ENCODE measurements at regions not wholly inside any gene's neighbourhood (a gene's known extent, or its start where the extent isn't known, plus 50 kb on each side); places are given as distances from the start of the nearest gene placed in this dataset.

- TF ChIP-seq NFIC (IDR thresholded peaks at IDR 0.05) (no peak), ZNF212 (CRISPR knock-in tag; IDR thresholded peaks at IDR 0.05) (no peak), ZNF311 (CRISPR knock-in tag; IDR thresholded peaks at IDR 0.05) (no peak)
These were observed 415.1 kb upstream of the ADAMTSL1 start (continued) for GRCh38 chr9:18058564-18059442.

GRCh38 chr9:18059447-18059846 is 414.5 kb upstream of the ADAMTSL1 start:
- Histone ChIP-seq H3K36me3 (ENCODE audit: control insufficient read depth, insufficient read depth, low read length) (no peaks in the 10 kb centered on the region), H3K9me3 (replicated peaks; ENCODE audit: control insufficient read depth, insufficient read depth, low read depth, low read length) (no peaks in the 10 kb centered on the region), H3K79me2 (ENCODE audit: control insufficient read depth, insufficient read depth, low read length) (no peaks in the 10 kb centered on the region), H4K20me1 (replicated peaks; ENCODE audit: control insufficient read depth, insufficient read depth, low read length) (no peaks in the 10 kb centered on the region), H3K4me3 (no peak overlapping the region), H3K27ac (ENCODE audit: extremely low read depth, low read depth, low read length) (no peak overlapping the region), H3K9ac (ENCODE audit: insufficient read depth in 1 of 2, low read depth in 2 of 2, low read length in 2 of 2) (no peak overlapping the region), H3K9me1 (ENCODE audit: control insufficient read depth, insufficient read depth, low read length) (no peaks in the 10 kb centered on the region), H2AFZ (ENCODE audit: low read depth, low read length) (no peak overlapping the region), H3K4me2 (ENCODE audit: insufficient read depth, low read length) (no peak overlapping the region), H3K27me3 (ENCODE audit: control insufficient read depth in 2 of 2, insufficient read depth in 2 of 2, low read length in 2 of 2) (no peaks in the 10 kb centered on the region), H3K4me1 (replicated peaks in 1 of 2; ENCODE audit: control insufficient read depth in 2 of 2, insufficient read depth in 2 of 2, low read length in 2 of 2) (no peaks in the 10 kb centered on the region)
- FAIRE-seq (no peak), ATAC-seq (no peak), DNase-seq (ENCODE audit: extremely low read depth in 1 of 4, low spot score in 3 of 4) (no peak)
- no TSS peak for BruUV-seq (replicated peaks)
- intact Hi-C loops (cut with micrococcal nuclease) (no loop called here), in situ Hi-C loops (cut with MboI) (no loop called here)
- WGBS (ENCODE audit: insufficient coverage, low coverage, missing lambda C conversion rate): 0% methylated on average over 1 of the region's 1 CpG
- CTCF ChIA-PET (ENCODE audit: low intra/inter-chr PET ratio): no interaction called here
- POLR2A ChIA-PET: no interaction called here
- no peak for TF ChIP-seq ZNF584 (CRISPR knock-in tag; IDR thresholded peaks at IDR 0.05; ENCODE audit: low read depth)
- no peak for TF ChIP-seq CTBP1 (IDR thresholded peaks at IDR 0.05; ENCODE audit: borderline replicate concordance)
- TF ChIP-seq ZFP91 (CRISPR knock-in tag; IDR thresholded peaks at IDR 0.05): no peak
- TF ChIP-seq PBX2 (CRISPR knock-in tag; IDR thresholded peaks at IDR 0.05; ENCODE audit: low read depth): no peak
- no peak for TF ChIP-seq PBX2 (tag; conservative IDR thresholded peaks at IDR 0.05; ENCODE audit: low read depth)
- TF ChIP-seq MAZ (CRISPR knock-in tag; conservative IDR thresholded peaks at IDR 0.05 in 1 of 2, IDR thresholded peaks at IDR 0.05 in 1 of 2): no peak
- TF ChIP-seq SRSF1 (IDR thresholded peaks at IDR 0.05; ENCODE audit: low read depth, low read length): no peak
- no peak for TF ChIP-seq ZSCAN32 (CRISPR knock-in tag; IDR thresholded peaks at IDR 0.05)
- no peak for TF ChIP-seq TEAD4 (IDR thresholded peaks at IDR 0.05; ENCODE audit: low read length)
- no peak for TF ChIP-seq TEAD4 (CRISPR knock-in tag; IDR thresholded peaks at IDR 0.05; ENCODE audit: borderline replicate concordance)
- TF ChIP-seq SMARCC2 (IDR thresholded peaks at IDR 0.05; ENCODE audit: low read depth): no peak

Measured in K562 (cell line).